SIG-M5 treated with dmso at 0.1 percent for 504 hours (cell line): ENCODE measurements at regions not wholly inside any gene's neighbourhood (a gene's known extent, or its start where the extent isn't known, plus 50 kb on each side); places are given as distances from the start of the nearest gene placed in this dataset.
"Not testable (repeated sequence)": the region's sequence is repeated elsewhere in the genome, so short reads cannot be mapped to it uniquely, and the experiment has no call there.

Experiments used
- DNase-seq: peaks from one replicate; lab custom pipeline; 2025; ENCODE audit not compliant: unreplicated experiment; lab: John Stamatoyannopoulos, UW

DNA sequence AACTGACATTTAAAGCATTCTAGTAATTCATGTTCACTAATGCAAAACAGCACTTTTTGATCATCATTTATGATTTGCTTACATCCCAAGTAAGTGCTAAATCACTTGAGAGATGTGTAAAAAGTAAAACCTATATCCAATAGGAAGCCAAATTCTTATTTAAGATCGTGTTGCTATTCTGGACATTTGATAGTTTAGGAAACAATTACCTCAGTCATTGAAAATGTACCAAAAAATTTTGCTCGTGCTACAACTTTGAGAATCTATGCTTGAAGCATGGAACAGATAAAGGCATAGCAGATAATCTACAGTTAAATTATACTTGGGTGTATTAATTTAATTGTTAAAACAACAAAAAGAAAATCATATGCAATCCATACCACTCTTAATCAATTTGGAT is 571.6 kb upstream of the NR2F2 start:
- no peak for DNase-seq

DNA sequence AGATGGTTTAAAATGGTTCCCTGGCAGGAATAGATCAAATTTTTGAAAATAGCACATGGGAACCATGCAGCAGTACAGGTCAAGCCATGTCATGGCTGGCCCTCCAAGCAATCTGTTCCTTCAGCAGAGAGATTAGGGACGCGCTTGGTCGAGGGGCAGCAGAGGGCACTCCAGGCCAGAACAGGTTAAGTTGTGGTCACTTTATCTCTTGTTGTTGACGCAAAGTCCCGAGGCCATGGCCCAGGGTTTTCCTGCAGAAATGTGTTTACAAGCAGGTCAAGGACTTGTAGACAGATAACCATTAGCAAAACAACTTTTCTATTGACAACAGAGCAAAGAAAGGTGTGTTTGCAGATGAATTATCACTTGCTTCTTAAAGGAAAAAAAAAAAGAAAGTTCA is 570.0 kb upstream of the NR2F2 start:
- DNase-seq = no peak

DNA sequence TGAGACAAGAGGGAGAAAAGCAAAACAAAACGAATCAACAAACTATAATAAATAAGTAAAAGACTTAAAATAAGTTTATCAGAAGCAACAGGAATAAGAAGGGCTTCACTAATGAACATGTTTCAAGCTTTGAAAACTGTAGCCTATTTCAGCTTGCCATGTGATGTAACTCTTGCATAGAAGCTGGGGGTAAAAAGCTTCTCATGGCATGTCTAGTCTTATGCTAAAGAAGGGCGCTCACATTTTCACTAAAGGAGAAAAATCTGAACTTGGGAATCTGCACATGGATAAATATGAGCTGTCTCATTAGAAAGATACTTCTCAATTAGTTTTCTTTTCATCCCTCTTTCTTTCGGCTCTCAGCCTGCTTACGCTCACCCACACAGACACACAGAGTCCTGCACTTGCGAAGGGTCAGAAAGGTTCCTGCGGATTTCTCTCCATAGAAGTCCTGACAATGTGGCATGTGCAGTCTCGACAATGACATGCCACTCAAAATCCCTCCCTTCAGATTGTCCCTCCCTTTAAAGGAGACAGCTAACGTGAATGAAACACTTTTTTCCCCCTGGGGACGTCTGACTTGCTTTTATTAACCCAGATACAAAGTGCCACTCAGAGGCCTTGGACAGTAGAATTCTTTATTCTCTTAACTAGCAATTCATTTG is 568.9 kb upstream of the NR2F2 start:
- no peak for DNase-seq

DNA sequence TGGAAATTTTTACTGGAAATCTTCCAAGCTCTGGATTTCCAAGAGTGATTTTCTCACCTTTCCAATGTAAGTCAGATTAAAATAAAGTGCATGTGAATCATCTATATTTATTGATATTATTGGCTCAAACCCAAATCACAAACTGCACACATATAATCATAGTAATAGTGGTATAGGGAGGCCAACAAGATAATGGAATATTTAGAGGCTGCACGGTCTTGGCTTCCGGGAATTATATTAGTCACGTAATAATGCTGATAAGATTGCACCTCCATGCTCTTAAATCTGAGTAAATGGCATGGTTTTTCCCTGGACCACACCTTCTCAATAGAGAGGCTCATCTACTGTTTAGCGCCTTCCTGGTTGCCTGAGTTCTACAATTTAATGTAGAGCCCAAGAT is 567.1 kb upstream of the NR2F2 start:
- no peak for DNase-seq

DNA sequence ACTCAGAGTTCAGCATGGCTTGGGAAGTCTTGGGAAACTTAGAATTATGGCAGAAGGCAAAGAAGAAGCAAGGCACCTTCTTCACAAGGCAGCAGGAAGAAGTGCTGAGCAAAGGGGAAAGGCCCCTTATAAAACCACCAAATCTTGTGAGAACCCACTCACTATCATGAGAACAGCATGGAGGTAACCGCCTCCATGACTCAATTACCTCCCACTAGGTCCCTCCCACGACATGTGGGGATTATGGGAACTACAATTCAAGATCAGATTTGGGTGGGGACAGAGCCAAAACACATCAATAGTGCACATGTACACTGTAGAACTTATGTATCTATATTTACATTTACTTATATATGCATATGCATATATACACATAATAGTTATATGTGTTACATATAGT is 565.3 kb upstream of the NR2F2 start:
- DNase-seq = no peak

DNA sequence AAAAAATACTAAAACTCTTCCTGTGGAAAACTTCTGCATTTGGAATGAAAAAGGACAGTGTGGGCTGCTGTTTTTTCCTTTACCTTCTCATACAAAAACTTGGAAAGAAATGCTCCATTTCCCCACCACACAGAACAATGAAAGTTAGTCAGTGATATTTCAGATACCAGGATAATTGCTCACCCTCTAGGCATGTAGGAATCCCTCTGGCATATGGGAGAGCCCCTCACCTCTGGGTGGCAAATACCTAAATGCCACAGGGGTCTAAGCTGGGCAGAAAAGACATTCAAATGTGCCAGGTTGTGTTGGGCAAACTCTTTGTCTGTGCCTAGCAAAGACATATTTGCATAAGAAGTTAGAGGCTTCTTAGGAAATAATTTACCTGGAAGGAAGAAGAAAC is 560.3 kb upstream of the NR2F2 start:
- no peak for DNase-seq

DNA sequence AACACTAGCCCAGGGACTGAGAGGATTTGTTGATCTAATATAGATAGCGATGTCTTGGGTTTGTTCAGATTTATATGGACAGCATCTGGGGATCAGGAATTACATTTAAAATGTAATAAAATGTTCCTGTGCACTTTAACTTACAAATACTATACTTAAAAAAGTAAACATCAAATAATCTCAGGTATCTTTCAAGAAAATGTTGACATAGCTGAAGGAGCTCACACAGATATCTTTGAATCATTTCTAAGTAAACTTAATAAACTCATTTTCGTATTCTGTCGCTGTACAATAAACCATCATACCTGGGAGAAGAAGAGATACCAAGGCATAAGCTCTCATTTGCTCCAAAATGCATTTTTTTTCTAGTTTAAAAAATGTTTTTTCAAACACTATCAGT is 557.5 kb upstream of the NR2F2 start:
- no peak for DNase-seq

DNA sequence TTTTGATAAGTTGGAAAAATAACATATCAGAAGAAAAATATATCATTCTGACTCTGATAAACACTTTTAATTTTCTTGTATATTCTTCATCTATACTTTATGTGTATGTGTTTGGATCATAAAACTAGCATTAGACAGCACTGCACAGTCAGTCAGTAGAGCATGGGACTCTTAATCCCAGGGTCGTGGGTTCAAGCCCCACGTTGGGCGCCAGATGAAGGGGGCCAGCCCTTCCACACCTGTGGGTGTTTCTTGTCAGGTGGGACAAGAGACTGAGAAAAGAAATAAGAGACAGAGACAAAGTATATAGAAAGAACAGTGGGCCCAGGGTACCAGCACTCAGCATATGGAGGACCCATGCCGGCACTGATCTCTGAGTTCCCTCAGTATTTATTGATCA is 546.0 kb upstream of the NR2F2 start:
- DNase-seq = no peak

DNA sequence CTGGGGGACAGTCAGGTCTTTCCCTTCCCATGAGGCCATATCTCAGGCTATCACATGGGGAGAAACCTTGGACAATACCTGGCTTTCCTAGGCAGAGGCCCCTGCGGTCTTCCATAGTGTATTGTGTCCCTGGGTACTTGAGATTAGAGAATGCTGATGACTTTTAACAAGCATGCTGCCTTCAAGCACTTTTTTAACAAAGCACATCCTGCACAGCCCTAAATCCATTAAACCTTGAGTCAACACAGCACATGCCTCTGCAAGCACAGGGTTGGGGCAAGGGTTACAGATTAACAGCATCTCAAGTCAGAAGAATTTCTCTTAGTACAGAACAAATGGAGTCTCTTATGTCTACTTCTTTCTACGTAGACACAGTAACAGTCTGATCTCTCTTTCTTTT is 545.2 kb upstream of the NR2F2 start:
- not testable (repeated sequence) for DNase-seq

DNA sequence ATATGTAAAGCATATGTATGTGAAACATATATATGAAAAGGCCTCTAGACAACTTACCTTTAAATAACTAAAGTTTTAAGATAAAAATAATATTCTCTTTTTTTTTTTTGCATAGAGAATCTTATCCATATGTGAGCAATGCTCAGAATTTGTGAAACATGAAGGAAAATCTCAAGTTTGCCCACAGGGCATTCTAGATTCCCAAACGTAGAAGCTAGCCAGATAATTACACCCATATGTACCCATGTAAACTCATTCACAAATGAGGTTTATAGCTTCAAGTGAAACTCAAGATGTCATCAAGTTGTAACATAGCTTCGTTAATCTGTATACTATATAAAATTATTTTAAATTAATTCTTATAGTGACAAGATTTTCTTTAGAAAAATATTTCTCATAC is 537.3 kb upstream of the NR2F2 start:
- DNase-seq = no peak

DNA sequence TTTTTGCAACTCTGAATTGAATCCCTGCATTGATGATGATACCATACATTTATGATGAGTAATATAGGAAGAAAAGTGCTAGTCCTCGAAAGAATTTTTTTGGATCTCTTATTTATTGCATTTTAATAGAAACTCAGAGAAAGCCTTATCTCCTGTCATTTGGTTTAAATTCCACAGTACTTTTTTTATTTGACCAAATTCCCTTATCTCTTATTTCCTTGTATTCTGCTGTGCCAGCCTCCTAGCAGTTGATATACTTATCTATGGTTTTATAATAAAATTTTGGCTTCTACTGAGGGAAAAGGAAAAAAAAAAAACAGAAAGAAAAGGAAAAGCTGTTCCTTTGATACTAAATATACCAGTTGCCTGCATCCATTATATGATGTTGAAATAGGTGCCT is 535.1 kb upstream of the NR2F2 start:
- DNase-seq = no peak

DNA sequence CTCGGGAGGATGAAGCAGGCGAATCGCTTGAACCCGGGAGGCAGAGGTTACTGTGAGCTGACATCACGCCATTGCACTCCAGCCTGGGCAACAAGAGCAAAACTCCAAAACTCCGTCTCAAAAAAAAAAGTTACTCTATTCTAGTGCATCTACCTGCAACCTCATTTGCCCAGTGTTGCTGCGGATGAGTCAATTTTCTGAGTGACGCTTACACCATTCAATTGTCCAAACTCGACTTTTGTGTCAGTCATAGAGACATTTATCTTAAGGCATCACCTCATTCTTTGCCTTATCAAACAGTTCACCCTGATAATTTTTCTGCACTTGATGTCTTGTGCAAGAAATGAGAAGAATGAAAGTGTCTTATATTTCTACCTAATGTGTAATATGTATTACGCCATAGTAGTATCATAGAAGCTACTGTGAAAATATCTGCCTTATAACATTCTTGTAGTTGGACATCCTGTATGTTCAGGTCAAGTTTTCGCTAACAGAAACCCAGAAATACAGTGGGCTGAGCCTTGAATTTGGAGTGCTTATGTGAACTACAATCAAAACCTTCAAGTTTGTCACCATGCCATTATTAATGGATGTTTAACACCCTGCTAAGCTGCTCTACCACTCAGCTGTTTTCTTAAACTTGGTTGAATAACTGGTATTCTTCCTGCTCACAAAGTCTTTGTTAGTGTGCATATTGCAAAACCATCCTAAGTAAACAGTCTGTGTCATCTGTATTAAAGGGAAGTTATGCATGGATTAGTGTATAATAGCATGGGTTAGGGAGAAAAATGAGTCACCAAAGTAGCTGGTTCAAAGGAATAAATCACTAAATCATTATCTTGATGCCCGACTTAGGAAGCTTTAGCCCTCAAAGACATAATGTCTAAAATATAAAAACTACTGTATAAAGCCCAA is 531.0 kb upstream of the NR2F2 start:
- peak; percentile 34 for DNase-seq

DNA sequence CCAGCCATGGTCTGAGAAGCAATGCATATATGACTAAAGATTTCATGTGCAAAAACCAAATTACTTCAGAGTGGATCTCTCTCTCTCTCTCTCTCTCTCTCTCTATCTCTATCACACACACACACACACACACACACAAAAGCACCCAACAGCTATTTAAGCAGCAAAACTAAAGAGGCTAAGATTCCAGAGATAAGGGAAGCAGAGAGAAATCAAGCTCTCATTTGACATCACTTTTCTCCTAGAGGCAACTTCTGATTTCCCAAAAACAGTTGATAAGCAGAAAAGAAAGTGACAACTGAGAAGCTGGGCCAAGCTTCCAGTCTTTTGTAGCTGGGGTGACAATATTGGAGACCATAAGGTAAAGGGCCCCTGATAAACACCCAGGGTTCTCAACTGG is 526.0 kb upstream of the NR2F2 start:
- no peak for DNase-seq

DNA sequence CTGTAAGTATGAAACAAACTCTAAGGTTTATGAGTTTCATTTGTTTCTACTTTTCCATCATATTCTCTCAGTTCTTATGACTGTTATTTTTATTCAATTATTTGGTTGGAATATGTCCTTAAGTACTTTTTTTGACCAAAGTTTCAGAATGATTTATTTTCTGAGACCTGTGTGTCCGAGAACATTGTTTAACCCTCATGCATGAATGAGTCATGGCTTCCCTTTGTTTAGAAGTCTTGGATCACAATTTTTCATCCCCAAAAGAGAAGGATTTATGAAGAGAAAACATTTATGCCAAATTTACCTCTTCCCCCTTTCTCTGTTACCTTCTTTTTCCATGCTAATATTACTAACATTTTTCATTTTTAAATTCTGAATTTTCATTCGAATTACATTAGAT is 518.0 kb upstream of the NR2F2 start:
- no peak for DNase-seq

DNA sequence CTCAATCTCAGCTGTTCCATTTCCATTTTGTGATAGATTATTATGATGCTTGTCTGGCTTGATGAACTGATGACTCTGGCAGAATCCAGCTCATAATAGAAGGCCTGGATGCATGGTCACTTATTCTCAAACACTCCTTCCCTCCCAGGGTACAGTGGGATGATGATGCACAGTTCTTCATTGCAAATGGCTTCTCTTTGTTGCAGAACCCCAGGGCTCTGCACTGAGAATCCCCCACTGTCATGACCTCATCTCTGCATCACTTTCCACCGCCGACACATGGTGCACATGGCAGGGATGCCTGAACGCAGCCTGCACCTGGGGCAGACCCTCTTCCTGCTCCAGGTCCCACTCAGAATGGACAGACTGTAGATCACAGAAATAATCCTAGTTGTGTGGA is 515.6 kb upstream of the NR2F2 start:
- DNase-seq = no peak

DNA sequence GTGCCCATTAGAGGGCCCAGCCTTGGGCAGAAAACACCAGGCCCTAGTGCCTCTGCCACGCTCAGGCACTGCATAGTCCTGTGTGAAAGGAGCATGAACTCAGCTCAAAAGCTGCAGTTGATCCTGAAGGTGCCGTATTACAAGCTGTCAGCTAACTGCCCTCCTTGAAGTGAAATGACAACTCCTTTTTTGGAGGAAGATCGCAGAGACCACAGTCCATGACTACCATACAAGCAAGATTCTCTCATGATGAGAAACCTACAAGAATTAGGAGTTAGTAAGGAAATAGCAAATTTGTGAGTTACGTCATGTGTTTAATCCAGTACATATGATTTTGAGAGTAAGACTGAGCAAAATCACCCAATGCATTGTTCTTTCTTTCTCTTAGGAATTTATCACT is 513.9 kb upstream of the NR2F2 start:
- no peak for DNase-seq

DNA sequence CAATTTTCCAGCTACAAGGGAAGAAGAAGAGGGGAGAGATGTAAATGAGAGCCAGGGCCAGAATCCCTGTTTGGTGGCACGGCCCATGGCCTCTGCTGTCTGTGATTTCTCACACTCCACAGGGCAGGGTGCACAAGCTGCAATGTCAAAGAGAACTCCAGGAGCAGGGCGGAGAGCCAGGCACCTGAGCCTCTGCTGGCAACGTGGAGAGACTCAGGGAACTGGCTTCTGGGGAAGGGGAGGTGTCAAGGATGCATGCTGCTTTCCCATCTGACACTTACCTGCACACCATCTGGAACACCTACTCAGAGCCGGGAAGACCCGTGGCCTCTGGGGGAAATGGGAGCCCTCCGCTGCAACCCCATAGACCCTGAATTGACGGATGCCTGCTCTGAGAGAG is 507.5 kb upstream of the NR2F2 start:
- DNase-seq = no peak

DNA sequence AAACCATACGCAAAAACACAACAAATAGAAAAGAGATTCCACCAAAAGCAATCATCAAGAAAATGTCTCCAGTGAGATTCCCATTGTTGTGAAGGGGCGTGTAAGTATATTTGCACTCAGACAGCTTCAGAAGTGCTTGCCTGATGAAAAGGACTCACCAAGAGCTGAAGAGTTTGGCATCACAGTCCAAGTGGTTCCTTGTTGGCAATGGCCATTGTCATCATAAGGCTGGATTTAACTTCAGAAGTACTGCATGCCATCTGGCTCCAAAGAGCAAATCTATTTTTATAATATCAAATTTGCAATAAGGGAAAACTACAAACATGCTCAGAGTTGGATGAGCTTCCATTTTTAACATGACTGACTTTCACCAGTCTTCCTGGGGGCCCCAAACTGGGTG is 505.3 kb upstream of the NR2F2 start:
- DNase-seq = no peak

DNA sequence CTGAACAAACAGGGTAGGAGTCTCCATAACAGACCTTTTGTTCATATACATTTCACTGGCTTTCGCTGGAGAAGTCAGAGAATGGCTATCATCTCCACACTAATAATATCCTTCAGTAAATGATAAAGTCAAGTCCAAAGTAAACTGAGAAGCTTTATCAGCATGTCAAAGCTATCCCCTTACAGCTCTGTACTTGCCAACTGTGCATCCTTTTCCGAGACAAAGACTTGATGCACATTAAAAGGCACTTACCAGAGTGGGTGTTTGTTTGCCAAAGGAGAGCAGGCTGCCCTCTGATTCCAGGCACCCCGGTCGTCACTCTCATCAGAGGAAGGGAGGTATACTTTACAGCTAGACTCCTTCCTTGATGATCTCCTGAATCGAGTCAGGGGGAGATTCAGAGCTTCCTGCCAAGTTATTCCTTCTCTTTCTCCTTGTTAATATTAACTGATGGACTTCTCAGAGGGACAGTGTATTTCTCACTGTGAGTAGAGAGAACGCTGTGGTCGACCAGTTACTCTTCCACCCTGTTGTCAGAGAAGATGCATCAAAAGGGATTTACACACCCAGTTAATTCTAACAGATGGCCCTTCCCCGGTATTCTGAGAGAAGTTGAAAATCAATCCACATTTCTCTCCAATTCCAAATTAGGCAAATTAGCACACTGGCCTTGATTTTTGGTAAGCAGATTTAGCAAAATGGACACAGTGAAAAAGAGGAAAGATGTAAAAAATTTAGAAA is 504.7 kb upstream of the NR2F2 start:
- DNase-seq = no peak

DNA sequence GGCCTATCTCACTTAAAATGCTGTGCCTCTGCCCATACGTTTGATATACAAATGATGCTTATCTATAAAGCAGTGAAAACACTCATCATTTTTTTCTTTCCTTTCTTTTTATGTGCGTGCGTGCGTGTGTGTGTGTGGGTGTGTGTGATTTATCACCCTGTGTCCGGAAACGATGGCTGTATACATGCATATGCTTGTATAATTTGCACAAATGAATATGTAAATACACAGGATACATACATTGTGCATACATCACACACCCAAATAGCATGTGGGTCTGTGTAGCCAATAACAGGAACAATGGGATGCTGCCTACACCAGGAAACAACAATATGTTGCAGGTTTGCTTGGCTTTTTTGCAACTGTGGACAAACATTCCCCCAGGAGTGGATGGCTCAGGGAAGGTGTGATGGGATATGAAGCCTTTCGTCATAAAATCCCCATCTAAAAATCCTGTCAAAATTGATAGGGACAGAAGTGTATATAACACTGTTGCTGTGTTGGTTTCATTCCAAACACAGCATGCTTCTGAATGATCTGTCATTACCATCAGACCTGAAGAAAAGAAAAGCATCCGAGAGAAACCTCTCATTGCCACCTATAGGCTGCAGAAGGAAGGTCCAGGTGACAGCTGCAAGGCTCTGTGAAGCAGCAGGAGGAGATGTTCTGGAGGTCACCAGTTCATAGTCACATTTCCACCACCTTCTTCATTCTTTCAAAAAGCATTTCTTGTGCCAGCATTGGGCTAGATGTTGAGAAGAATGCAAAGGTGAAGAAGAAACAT is 503.9 kb upstream of the NR2F2 start:
- DNase-seq = peak; percentile 15

DNA sequence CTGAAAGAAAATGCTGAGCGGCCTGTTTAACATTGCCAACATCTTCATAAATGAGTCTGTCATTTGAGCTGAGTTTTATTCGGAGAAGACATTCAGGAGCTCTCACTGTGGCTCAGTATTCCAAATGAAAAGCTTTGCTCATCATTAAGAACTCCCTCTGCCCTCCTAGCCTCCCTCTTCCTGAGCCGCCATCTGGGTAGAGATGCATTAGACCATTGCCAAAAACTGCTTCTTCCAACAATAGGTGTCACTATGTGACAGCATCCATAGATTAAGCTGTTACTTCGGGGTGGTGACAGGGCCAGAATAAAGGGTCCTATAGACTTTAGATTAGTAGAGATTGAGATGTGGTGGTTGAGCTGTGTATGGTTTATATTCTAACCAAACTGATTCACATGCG is 501.4 kb upstream of the NR2F2 start:
- DNase-seq = no peak
